H1 (cell line): ENCODE measurements at regions not wholly inside any gene's neighbourhood (a gene's known extent, or its start where the extent isn't known, plus 50 kb on each side); places are given as distances from the start of the nearest gene placed in this dataset.

ENCODE experiments used
- CTCF ChIA-PET: fragments of 300-600 bp; sonication (Branson Sonifier 250); formaldehyde crosslinking; loops from one replicate; lab custom pipeline; 2021; ENCODE audit not compliant: partially characterized antibody; lab: Charles Lee
- POLR2A ChIA-PET: fragments of 300-600 bp; sonication (Branson Sonifier 250); formaldehyde crosslinking; loops from one replicate; lab custom pipeline; 2021; ENCODE audit warnings: inconsistent platforms; ENCODE audit not compliant: partially characterized antibody; lab: Charles Lee
- DNase-seq, 2 experiments: peaks; one replicate each; pipeline versions ENCODE4 v3.0.0 to v3.0.0-alpha.2; 2010 to 2022; ENCODE audit warnings: low spot score in 2 of 2, low read depth in 1 of 2, mixed read lengths in 1 of 2
- FAIRE-seq: peaks from 2 replicates; lab custom pipeline; 2011; peaks lifted over from hg19 to GRCh38; lab: Jason Lieb, UNC
- H2AFZ ChIP-seq: 2 replicates; pipeline ENCODE4 v1.8.1; 2012; ENCODE audit warnings: low read length, inconsistent platforms
- H2AK5ac ChIP-seq: 2 replicates; pipeline ENCODE4 v1.6.1; 2013; ENCODE audit warnings: low read depth, low read length
- H2BK120ac ChIP-seq: replicated peaks from 2 replicates; pipeline ENCODE3; 2013; ENCODE audit warnings: low read depth, low read length, inconsistent platforms
- H2BK12ac ChIP-seq: 2 replicates; pipeline ENCODE4 v1.6.1; 2013; ENCODE audit warnings: low read depth, low read length
- H2BK15ac ChIP-seq: 2 replicates; pipeline ENCODE4 v1.6.1; 2013; ENCODE audit warnings: low read length
- H2BK20ac ChIP-seq: 2 replicates; pipeline ENCODE4 v1.6.1; 2013; ENCODE audit warnings: low read length
- H2BK5ac ChIP-seq: 2 replicates; pipeline ENCODE4 v1.6.1; 2013; ENCODE audit warnings: low read depth, low read length
- H3K14ac ChIP-seq: 2 replicates; pipeline ENCODE4 v1.6.1; 2013; ENCODE audit warnings: inconsistent platforms; ENCODE audit not compliant: insufficient read length
- H3K18ac ChIP-seq: 2 replicates; pipeline ENCODE4 v1.6.1; 2013; ENCODE audit warnings: low read length; ENCODE audit errors: extremely low read depth
- H3K23ac ChIP-seq: 2 replicates; pipeline ENCODE4 v1.6.1; 2013; ENCODE audit warnings: inconsistent platforms; ENCODE audit not compliant: insufficient read length
- H3K23me2 ChIP-seq: 2 replicates; pipeline ENCODE4 v1.6.1; 2013; ENCODE audit warnings: low read depth, low read length
- H3K27ac ChIP-seq: 2 replicates; pipeline ENCODE4 v1.6.1; 2011; ENCODE audit warnings: low read depth, low read length, inconsistent platforms
- H3K27me3 ChIP-seq, 4 experiments: replicated peaks in 1 of 4; 1 replicate in 1 of 4; 2 replicates in 3 of 4; pipeline versions ENCODE4 v1.6.1 to v1.8.1; 2011 to 2013; ENCODE audit warnings: low read length in 3 of 4, mild to moderate bottlenecking in 3 of 4, inconsistent platforms in 2 of 4, mixed read lengths in 2 of 4, moderate library complexity in 1 of 4; ENCODE audit not compliant: control insufficient read depth in 3 of 4, insufficient read depth in 3 of 4; ENCODE audit errors: extremely low read depth in 1 of 4
- H3K36me3 ChIP-seq, 4 experiments: 2 replicates each; pipeline versions ENCODE4 v1.6.1 to v1.8.1; 2011 to 2013; ENCODE audit warnings: mild to moderate bottlenecking in 4 of 4, low read length in 3 of 4, moderate library complexity in 2 of 4, control low read depth in 1 of 4, inconsistent platforms in 1 of 4; ENCODE audit not compliant: insufficient read depth in 4 of 4, control insufficient read depth in 2 of 4
- H3K4ac ChIP-seq: replicated peaks from 2 replicates; pipeline ENCODE3; 2013; ENCODE audit warnings: low read length, low read depth, mixed read lengths, inconsistent platforms; ENCODE audit not compliant: insufficient read length
- H3K4me1 ChIP-seq, 4 experiments: replicated peaks in 1 of 4; 1 replicate in 1 of 4; 2 replicates in 3 of 4; pipeline versions ENCODE4 v1.6.1 to v1.8.1; 2011 to 2013; ENCODE audit warnings: low read length in 3 of 4, inconsistent platforms in 2 of 4, mixed read lengths in 1 of 4; ENCODE audit not compliant: insufficient read depth in 4 of 4, control insufficient read depth in 3 of 4
- H3K4me2 ChIP-seq, 2 experiments: 2 replicates each; pipeline versions ENCODE4 v1.6.1 to v1.8.1; 2011 to 2013; ENCODE audit warnings: low read depth in 2 of 2, low read length in 2 of 2, control low read depth in 1 of 2, inconsistent platforms in 1 of 2, mild to moderate bottlenecking in 1 of 2; ENCODE audit not compliant: insufficient read depth in 1 of 2
- H3K4me3 ChIP-seq, 4 experiments: fragments of 200-600, 300-600 bp in 1 of 4; sonication (generic), shearing (Covaris generic), sonication (Bioruptor Twin) in 1 of 4; 2 replicates each; pipeline versions ENCODE4 v1.5.1 to v1.8.1; 2011 to 2016; ENCODE audit warnings: low read length in 4 of 4, low read depth in 3 of 4, control low read depth in 2 of 4, inconsistent platforms in 2 of 4, mild to moderate bottlenecking in 2 of 4, mixed read lengths in 1 of 4, moderate library complexity in 1 of 4; ENCODE audit not compliant: insufficient read depth in 2 of 4; ENCODE audit errors: extremely low read depth in 1 of 4
- H3K56ac ChIP-seq: replicated peaks from 2 replicates; pipeline ENCODE3; 2013; ENCODE audit warnings: low read depth, mild to moderate bottlenecking, mixed read lengths, low read length, inconsistent platforms; ENCODE audit not compliant: insufficient read length
- H3K79me1 ChIP-seq: 2 replicates; pipeline ENCODE4 v1.6.1; 2013; ENCODE audit warnings: low read depth, low read length, control low read depth
- H3K79me2 ChIP-seq, 2 experiments: 2 replicates each; pipeline versions ENCODE4 v1.6.1 to v1.8.1; 2012 to 2013; ENCODE audit warnings: low read length in 2 of 2, mild to moderate bottlenecking in 2 of 2, inconsistent platforms in 1 of 2; ENCODE audit not compliant: insufficient read depth in 2 of 2, control insufficient read depth in 1 of 2
- H3K9ac ChIP-seq, 4 experiments: replicated peaks in 1 of 4; 1 replicate in 1 of 4; 2 replicates in 3 of 4; pipeline versions ENCODE4 v1.6.1 to v1.8.1; 2011 to 2013; ENCODE audit warnings: low read depth in 3 of 4, low read length in 3 of 4, control low read depth in 2 of 4, mild to moderate bottlenecking in 2 of 4, moderate library complexity in 2 of 4, inconsistent platforms in 1 of 4; ENCODE audit errors: extremely low read depth in 1 of 4
- H3K9me3 ChIP-seq, 2 experiments: 2 replicates each; pipeline versions ENCODE4 v1.6.1 to v1.8.1; 2012 to 2013; ENCODE audit warnings: mild to moderate bottlenecking in 2 of 2, moderate library complexity in 2 of 2, control low read depth in 1 of 2, inconsistent platforms in 1 of 2, low read depth in 1 of 2, low read length in 1 of 2, mixed read lengths in 1 of 2; ENCODE audit not compliant: insufficient read depth in 2 of 2
- H4K20me1 ChIP-seq, 2 experiments: replicated peaks in 1 of 2; 2 replicates each; pipeline versions ENCODE3 to v1.8.1; 2011 to 2013; ENCODE audit warnings: inconsistent platforms in 2 of 2, low read length in 2 of 2, mild to moderate bottlenecking in 1 of 2; ENCODE audit not compliant: insufficient read depth in 2 of 2, control insufficient read depth in 1 of 2
- H4K5ac ChIP-seq: 2 replicates; pipeline ENCODE4 v1.6.1; 2013; ENCODE audit warnings: low read length, low read depth, mixed read lengths, inconsistent platforms; ENCODE audit not compliant: insufficient read length
- H4K8ac ChIP-seq: 2 replicates; pipeline ENCODE4 v1.8.0; 2013; ENCODE audit warnings: mild to moderate bottlenecking, moderate library complexity, low read length, inconsistent platforms; ENCODE audit not compliant: insufficient read depth; ENCODE audit errors: extremely low read depth
- H4K91ac ChIP-seq: replicated peaks from 2 replicates; pipeline ENCODE3; 2013; ENCODE audit warnings: low read length, mixed read lengths, inconsistent platforms; ENCODE audit not compliant: insufficient read length
- BRCA1 ChIP-seq: IDR thresholded peaks from 2 replicates; pipeline ENCODE4 v1.6.1; 2012; ENCODE audit warnings: low read depth, low read length, improper control_type of control experiment
- CEBPB ChIP-seq: IDR thresholded peaks from 2 replicates; pipeline ENCODE4 v1.6.1; 2012; ENCODE audit warnings: low read depth, low read length
- GABPA ChIP-seq: IDR thresholded peaks from 2 replicates; pipeline ENCODE4 v1.6.1; 2011; ENCODE audit warnings: mild to moderate bottlenecking, low read length, moderate library complexity, borderline replicate concordance; ENCODE audit not compliant: insufficient read depth
- GTF2F1 ChIP-seq: IDR thresholded peaks from 2 replicates; pipeline ENCODE4 v1.6.1; 2012; ENCODE audit warnings: low read depth, low read length, improper control_type of control experiment, borderline replicate concordance
- KDM5A ChIP-seq: fragments of 200-600 bp; IDR thresholded peaks from 2 replicates; pipeline ENCODE4 v1.7.1; 2012; ENCODE audit warnings: mild to moderate bottlenecking, low read length, inconsistent platforms, mixed read lengths
- POLR2AphosphoS5 ChIP-seq: IDR thresholded peaks from 2 replicates; pipeline ENCODE4 v1.6.1; 2011; ENCODE audit warnings: low read depth, low read length
- SAP30 ChIP-seq: fragments of 300-600 bp; sonication (generic); IDR thresholded peaks from 2 replicates; pipeline ENCODE4 v1.7.1; 2012; ENCODE audit warnings: low read length, moderate library complexity, mild to moderate bottlenecking, inconsistent platforms; ENCODE audit not compliant: insufficient read depth, insufficient replicate concordance
- SIRT6 ChIP-seq: IDR thresholded peaks from one replicate; pipeline ENCODE4 v1.7.1; 2012; ENCODE audit warnings: low read length, inconsistent platforms
- SP1 ChIP-seq: IDR thresholded peaks from 2 replicates; pipeline ENCODE4 v1.6.1; 2011; ENCODE audit warnings: low read depth, low read length
- SP4 ChIP-seq: IDR thresholded peaks from 2 replicates; pipeline ENCODE4 v1.6.1; 2012; ENCODE audit warnings: low read length, inconsistent platforms
- TAF1 ChIP-seq: IDR thresholded peaks from 2 replicates; pipeline ENCODE4 v1.6.1; 2011; ENCODE audit warnings: mild to moderate bottlenecking, low read depth, low read length
- TAF7 ChIP-seq: optimal IDR thresholded peaks from 2 replicates; pipeline ENCODE3; 2011; ENCODE audit warnings: low read depth, mild to moderate bottlenecking, inconsistent platforms, low read length, moderate library complexity, borderline replicate concordance
- TCF12 ChIP-seq: IDR thresholded peaks from 2 replicates; pipeline ENCODE4 v1.6.1; 2011; ENCODE audit warnings: low read depth, mild to moderate bottlenecking, low read length
- WGBS, 2 experiments: shearing (Covaris generic) in 1 of 2; methylation state at CpG; one replicate each; pipeline versions ENCODE4 v1.1.6 to v1.1.7; 2013 to 2015; ENCODE audit warnings: low lambda C conversion rate in 2 of 2, mixed read lengths in 2 of 2, inconsistent platforms in 1 of 2, low coverage in 1 of 2, missing lambda C conversion rate in 1 of 2; ENCODE audit not compliant: insufficient replicate concordance in 2 of 2, insufficient coverage in 1 of 2, insufficient read length in 1 of 2; ENCODE audit errors: extremely low coverage in 1 of 2, missing lambda C conversion rate in 1 of 2; 5-methylcytosine and 5-hydroxymethylcytosine counted together

GRCh38 chr2:118593257-118593656, 254.2 kb downstream of the EN1 start:
- Histone ChIP-seq H3K23ac (no peak overlapping the region), H3K4me1 (no peaks in the 10 kb centered on the region), H3K4me3 (no peak overlapping the region)

More at GRCh38 chr2:118593257-118593656, 254.2 kb downstream of the EN1 start:
- H3K4me2 ChIP-seq: no peak overlapping the region
- no peaks in the 10 kb centered on the region for H3K27me3 ChIP-seq
- H3K9ac ChIP-seq: no peak overlapping the region
- no peak overlapping the region for H2BK15ac ChIP-seq
- no peak overlapping the region for H2AK5ac ChIP-seq
- no peak overlapping the region for H3K27ac ChIP-seq
- H2BK12ac ChIP-seq: no peak overlapping the region
- H2BK5ac ChIP-seq: no peak overlapping the region
- no peak overlapping the region for H4K5ac ChIP-seq
- no peak overlapping the region for H4K8ac ChIP-seq
- no peaks in the 10 kb centered on the region for H4K20me1 ChIP-seq
- H3K14ac ChIP-seq: no peak overlapping the region
- H3K23me2 ChIP-seq: no peaks in the 10 kb centered on the region
- no peak overlapping the region for H3K4ac ChIP-seq
- H3K36me3 ChIP-seq: no peaks in the 10 kb centered on the region
- TF ChIP-seq SP1: no peak
- TF ChIP-seq TAF1: no peak
- TF ChIP-seq SAP30: no peak
- TF ChIP-seq KDM5A: no peak
- no peak for TF ChIP-seq TAF7
- no peak for TF ChIP-seq BRCA1
- no peak for TF ChIP-seq CEBPB
- no peak for TF ChIP-seq GABPA
- no peak for TF ChIP-seq GTF2F1
- no peak for TF ChIP-seq POLR2AphosphoS5
- no peak for TF ChIP-seq TCF12
- no peak for TF ChIP-seq SP4
- TF ChIP-seq SIRT6: no peak
- no peak overlapping the region for H2BK120ac ChIP-seq
- WGBS, 2 experiments: 80% methylated on average over 1 of the region's 1 CpG; no CpG with 5 or more reads in 1 of the 2 experiments
- H3K79me2 ChIP-seq: no peaks in the 10 kb centered on the region
- H3K18ac ChIP-seq: no peak overlapping the region
- H3K9me3 ChIP-seq: peaks cover 7 to 8% of the 10 kb centered on the region in 2 experiments
- ChIA-PET POLR2A (no interaction called here), CTCF (interaction anchor here (1.0 kb wide), 1 partner anchor 17 kb away, joined by 3 read pairs; no protein-coding TSS in a partner anchor)
- H3K79me1 ChIP-seq: no peaks in the 10 kb centered on the region
- no peak overlapping the region for H3K56ac ChIP-seq
- no peak overlapping the region for H4K91ac ChIP-seq
- FAIRE-seq: no peak
- no peak overlapping the region for H2BK20ac ChIP-seq
- no peak for DNase-seq
- H2AFZ ChIP-seq: no peak overlapping the region
